Astrocyte (in vitro differentiated cells and primary cell): ENCODE measurements at regions not wholly inside any gene's neighbourhood (a gene's known extent, or its start where the extent isn't known, plus 50 kb on each side); places are given as distances from the start of the nearest gene placed in this dataset.

Source experiments
- DNase-seq: peaks from one replicate; pipeline ENCODE4 v3.0.0-alpha.2; 2010; ENCODE audit warnings: low read depth
- FAIRE-seq: peaks from 2 replicates; lab custom pipeline; 2011; peaks lifted over from hg19 to GRCh38; lab: Jason Lieb, UNC
- H2AFZ ChIP-seq: 2 replicates; pipeline ENCODE4 v1.6.0; 2012; ENCODE audit warnings: low read depth, low read length, inconsistent platforms
- H3K27ac ChIP-seq: 2 replicates; pipeline ENCODE4 v1.5.1; 2011; ENCODE audit warnings: low read depth, low read length, inconsistent platforms
- H3K27me3 ChIP-seq: 2 replicates; pipeline ENCODE4 v1.6.0; 2011; ENCODE audit warnings: low read length, inconsistent platforms; ENCODE audit not compliant: insufficient read depth
- H3K36me3 ChIP-seq: 2 replicates; pipeline ENCODE4 v1.5.1; 2011; ENCODE audit warnings: low read length, inconsistent platforms; ENCODE audit not compliant: insufficient read depth
- H3K4me1 ChIP-seq: 2 replicates; pipeline ENCODE4 v1.5.1; 2011; ENCODE audit warnings: low read length, inconsistent platforms; ENCODE audit not compliant: insufficient read depth
- H3K4me2 ChIP-seq: 2 replicates; pipeline ENCODE4 v1.6.0; 2012; ENCODE audit warnings: low read length, inconsistent platforms
- H3K4me3 ChIP-seq: 2 replicates; pipeline ENCODE4 v1.5.1; 2011; ENCODE audit warnings: low read depth, mild to moderate bottlenecking, low read length, inconsistent platforms; ENCODE audit not compliant: insufficient read depth
- H3K79me2 ChIP-seq: 2 replicates; pipeline ENCODE4 v1.6.0; 2012; ENCODE audit warnings: mild to moderate bottlenecking, low read length, inconsistent platforms; ENCODE audit not compliant: insufficient read depth
- H3K9ac ChIP-seq: 2 replicates; pipeline ENCODE4 v1.6.0; 2012; ENCODE audit warnings: mild to moderate bottlenecking, low read length, inconsistent platforms
- H3K9me3 ChIP-seq: 2 replicates; pipeline ENCODE4 v1.5.1; 2012; ENCODE audit warnings: low read depth, mild to moderate bottlenecking, low read length, inconsistent platforms; ENCODE audit not compliant: insufficient read depth
- H4K20me1 ChIP-seq: 2 replicates; pipeline ENCODE4 v1.6.0; 2012; ENCODE audit warnings: low read length, inconsistent platforms; ENCODE audit not compliant: insufficient read depth
- H3K27ac Mint-ChIP-seq: one replicate; pipeline ENCODE4 v1.8.0; 2021; ENCODE audit warnings: mild to moderate bottlenecking, mixed read lengths; ENCODE audit not compliant: unreplicated experiment
- H3K27me3 Mint-ChIP-seq: one replicate; pipeline ENCODE4 v1.8.0; 2021; ENCODE audit warnings: low read depth, mixed read lengths; ENCODE audit not compliant: unreplicated experiment
- H3K36me3 Mint-ChIP-seq: one replicate; pipeline ENCODE4 v1.8.0; 2021; ENCODE audit warnings: low read depth, mixed read lengths; ENCODE audit not compliant: unreplicated experiment
- H3K4me1 Mint-ChIP-seq: one replicate; pipeline ENCODE4 v1.8.0; 2021; ENCODE audit warnings: low read depth, mixed read lengths; ENCODE audit not compliant: unreplicated experiment
- H3K4me3 Mint-ChIP-seq: one replicate; pipeline ENCODE4 v1.8.0; 2021; ENCODE audit warnings: mild to moderate bottlenecking, moderate library complexity, mixed read lengths; ENCODE audit not compliant: unreplicated experiment
- H3K9me3 Mint-ChIP-seq: one replicate; pipeline ENCODE4 v1.8.0; 2021; ENCODE audit warnings: mild to moderate bottlenecking, mixed read lengths; ENCODE audit not compliant: unreplicated experiment
- EZH2 ChIP-seq: IDR thresholded peaks from 2 replicates; pipeline ENCODE4 v1.6.1; 2012; ENCODE audit warnings: mild to moderate bottlenecking, low read length, inconsistent platforms; ENCODE audit not compliant: insufficient read depth
- TF ChIP-seq, protein P1 (sequence below): IDR thresholded peaks from 2 replicates; pipeline ENCODE4 v1.5.1; 2011; ENCODE audit warnings: low read depth, mild to moderate bottlenecking, inconsistent platforms, low read length, moderate library complexity; ENCODE audit not compliant: insufficient read depth

DNA sequence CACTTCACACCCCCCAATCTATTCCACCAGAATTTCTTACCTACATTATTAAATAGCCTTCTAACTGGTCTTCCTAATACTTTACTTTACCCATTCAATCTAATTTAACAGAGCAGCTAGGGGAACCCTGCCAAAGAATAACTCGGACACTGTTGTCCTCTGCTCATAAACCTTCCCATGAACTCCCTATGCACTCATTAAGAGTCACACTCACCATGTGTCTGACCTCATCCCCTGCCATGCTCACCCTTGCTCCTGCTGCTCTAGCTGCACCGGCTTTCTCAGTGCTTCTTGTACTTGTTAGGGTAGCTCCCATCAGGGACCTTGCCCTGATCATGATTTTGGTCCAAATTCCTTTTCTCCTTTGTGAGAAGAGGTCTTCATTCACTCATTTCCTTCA, 54.6 kb upstream of the GUCY1A1 start:
- H3K27ac Mint-ChIP-seq, result no peak overlapping the region
- peaks cover 27% of the 10 kb centered on the region for H3K4me1 Mint-ChIP-seq
- H3K9me3 Mint-ChIP-seq, result no peaks in the 10 kb centered on the region
- H3K36me3 ChIP-seq, result no peaks in the 10 kb centered on the region
- H3K4me1 ChIP-seq, result no peaks in the 10 kb centered on the region
- no peak overlapping the region for H3K27ac ChIP-seq
- H3K36me3 Mint-ChIP-seq, result no peaks in the 10 kb centered on the region
- no peaks in the 10 kb centered on the region for H3K27me3 Mint-ChIP-seq
- H3K79me2 ChIP-seq, result no peaks in the 10 kb centered on the region
- no peak for DNase-seq
- no peak overlapping the region for H3K4me3 ChIP-seq
- H3K9me3 ChIP-seq, result no peaks in the 10 kb centered on the region
- no peak overlapping the region for H3K4me3 Mint-ChIP-seq
- FAIRE-seq, result no peak
- no peak overlapping the region for H2AFZ ChIP-seq
- no peaks in the 10 kb centered on the region for H3K27me3 ChIP-seq
- no peaks in the 10 kb centered on the region for H4K20me1 ChIP-seq
- no peak overlapping the region for H3K4me2 ChIP-seq
- TF ChIP-seq, protein P1, sequence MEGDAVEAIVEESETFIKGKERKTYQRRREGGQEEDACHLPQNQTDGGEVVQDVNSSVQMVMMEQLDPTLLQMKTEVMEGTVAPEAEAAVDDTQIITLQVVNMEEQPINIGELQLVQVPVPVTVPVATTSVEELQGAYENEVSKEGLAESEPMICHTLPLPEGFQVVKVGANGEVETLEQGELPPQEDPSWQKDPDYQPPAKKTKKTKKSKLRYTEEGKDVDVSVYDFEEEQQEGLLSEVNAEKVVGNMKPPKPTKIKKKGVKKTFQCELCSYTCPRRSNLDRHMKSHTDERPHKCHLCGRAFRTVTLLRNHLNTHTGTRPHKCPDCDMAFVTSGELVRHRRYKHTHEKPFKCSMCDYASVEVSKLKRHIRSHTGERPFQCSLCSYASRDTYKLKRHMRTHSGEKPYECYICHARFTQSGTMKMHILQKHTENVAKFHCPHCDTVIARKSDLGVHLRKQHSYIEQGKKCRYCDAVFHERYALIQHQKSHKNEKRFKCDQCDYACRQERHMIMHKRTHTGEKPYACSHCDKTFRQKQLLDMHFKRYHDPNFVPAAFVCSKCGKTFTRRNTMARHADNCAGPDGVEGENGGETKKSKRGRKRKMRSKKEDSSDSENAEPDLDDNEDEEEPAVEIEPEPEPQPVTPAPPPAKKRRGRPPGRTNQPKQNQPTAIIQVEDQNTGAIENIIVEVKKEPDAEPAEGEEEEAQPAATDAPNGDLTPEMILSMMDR, result no peak
- no peak for TF ChIP-seq EZH2
- no peak overlapping the region for H3K9ac ChIP-seq

GRCh38 chr4:155611501-155611900, 55.1 kb upstream of the GUCY1A1 start:
- Histone ChIP-seq H3K4me2 (no peak overlapping the region), H3K27ac (no peak overlapping the region), H3K27me3 (no peaks in the 10 kb centered on the region), H2AFZ (no peak overlapping the region), H3K4me1 (no peaks in the 10 kb centered on the region), H4K20me1 (no peaks in the 10 kb centered on the region), H3K36me3 (no peaks in the 10 kb centered on the region), H3K4me3 (no peak overlapping the region), H3K9me3 (no peaks in the 10 kb centered on the region), H3K79me2 (no peaks in the 10 kb centered on the region), H3K9ac (no peak overlapping the region)
- H3K27ac Mint-ChIP-seq, result no peak overlapping the region
- H3K4me1 Mint-ChIP-seq, result peaks cover 27% of the 10 kb centered on the region
- no peaks in the 10 kb centered on the region for H3K27me3 Mint-ChIP-seq
- H3K36me3 Mint-ChIP-seq, result no peaks in the 10 kb centered on the region
- no peak for TF ChIP-seq EZH2
- TF ChIP-seq, protein P1, result no peak
- H3K9me3 Mint-ChIP-seq, result no peaks in the 10 kb centered on the region
- FAIRE-seq (no peak), DNase-seq (no peak)
- H3K4me3 Mint-ChIP-seq, result no peak overlapping the region

DNA sequence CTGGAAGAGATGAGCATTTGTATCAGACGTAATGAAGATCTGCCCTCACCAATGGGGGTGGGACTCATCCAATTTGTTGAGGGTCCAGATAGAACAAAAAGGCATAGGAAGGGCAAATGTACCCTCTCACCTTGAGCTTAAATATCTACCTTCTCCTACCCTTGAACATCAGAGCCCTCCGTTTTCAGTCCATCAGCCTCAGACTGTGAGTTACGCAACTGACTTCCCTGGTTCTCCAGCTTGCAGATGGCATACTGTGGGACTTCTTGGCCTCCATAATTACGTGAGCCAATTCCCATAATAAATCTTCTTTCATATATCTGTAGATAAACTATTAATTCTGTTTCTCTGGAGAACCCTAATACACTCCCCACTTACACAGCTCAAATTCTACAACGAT, 56.5 kb upstream of the GUCY1A1 start:
- H3K27ac ChIP-seq, result no peak overlapping the region
- no peaks in the 10 kb centered on the region for H3K36me3 Mint-ChIP-seq
- H3K79me2 ChIP-seq, result no peaks in the 10 kb centered on the region
- TF ChIP-seq, protein P1, result no peak
- no peak for TF ChIP-seq EZH2
- no peak overlapping the region for H3K27ac Mint-ChIP-seq
- DNase-seq (no peak), FAIRE-seq (no peak)
- H3K4me1 ChIP-seq, result peaks cover under 1% of the 10 kb centered on the region
- peaks cover 21% of the 10 kb centered on the region for H3K4me1 Mint-ChIP-seq
- no peak overlapping the region for H3K4me2 ChIP-seq
- H3K9me3 ChIP-seq, result no peaks in the 10 kb centered on the region
- H3K27me3 Mint-ChIP-seq, result no peaks in the 10 kb centered on the region
- no peaks in the 10 kb centered on the region for H3K27me3 ChIP-seq
- no peaks in the 10 kb centered on the region for H3K36me3 ChIP-seq
- no peak overlapping the region for H3K9ac ChIP-seq
- H4K20me1 ChIP-seq, result no peaks in the 10 kb centered on the region
- H3K4me3 Mint-ChIP-seq, result no peak overlapping the region
- H3K9me3 Mint-ChIP-seq, result no peaks in the 10 kb centered on the region
- no peak overlapping the region for H3K4me3 ChIP-seq
- H2AFZ ChIP-seq, result no peak overlapping the region
